DOHH2 (cell line): ENCODE measurements at regions not wholly inside any gene's neighbourhood (a gene's known extent, or its start where the extent isn't known, plus 50 kb on each side); places are given as distances from the start of the nearest gene placed in this dataset.

Source experiments
- H3F3A ChIP-seq: fragments of 200-600 bp; sonication (generic), shearing (Covaris generic); 2 replicates; pipeline ENCODE4 v1.6.0; 2016; ENCODE audit warnings: antibody characterized with exemption, mild to moderate bottlenecking; ENCODE audit not compliant: control insufficient read depth, insufficient read depth
- H3K27ac ChIP-seq: fragments of 200-600 bp; sonication (generic); 2 replicates; pipeline ENCODE4 v1.5.1; 2014; ENCODE audit warnings: low read depth, mild to moderate bottlenecking, low read length, moderate library complexity
- H3K27me3 ChIP-seq: fragments of 200-600 bp; sonication (generic); 2 replicates; pipeline ENCODE4 v1.6.1; 2014; ENCODE audit warnings: mild to moderate bottlenecking, low read length, mixed read lengths; ENCODE audit not compliant: control insufficient read depth
- H3K36me3 ChIP-seq: fragments of 200-600 bp; sonication (generic); 2 replicates; pipeline ENCODE4 v1.6.1; 2014; ENCODE audit warnings: mild to moderate bottlenecking, low read length, moderate library complexity, mixed read lengths; ENCODE audit not compliant: control insufficient read depth
- H3K4me1 ChIP-seq: fragments of 200-600 bp; sonication (generic); 2 replicates; pipeline ENCODE4 v1.6.1; 2014; ENCODE audit warnings: mild to moderate bottlenecking, low read length, mixed read lengths; ENCODE audit not compliant: control insufficient read depth
- H3K4me2 ChIP-seq: fragments of 200-600 bp; sonication (generic); 2 replicates; pipeline ENCODE4 v1.6.0; 2014; ENCODE audit warnings: mild to moderate bottlenecking, low read length, moderate library complexity
- H3K4me3 ChIP-seq: fragments of 200-600 bp; sonication (generic); 2 replicates; pipeline ENCODE4 v1.5.1; 2014; ENCODE audit warnings: mild to moderate bottlenecking, low read length, mixed read lengths
- H3K79me2 ChIP-seq: fragments of 200-600 bp; sonication (generic); 2 replicates; pipeline ENCODE4 v1.6.1; 2014; ENCODE audit warnings: mild to moderate bottlenecking, low read length, mixed read lengths; ENCODE audit not compliant: control insufficient read depth
- H3K9me2 ChIP-seq: fragments of 200-600 bp; sonication (generic); replicated peaks from 2 replicates; pipeline ENCODE4 v1.6.1; 2014; ENCODE audit warnings: mild to moderate bottlenecking, low read length, mixed read lengths; ENCODE audit not compliant: control insufficient read depth
- H3K9me3 ChIP-seq: fragments of 200-600 bp; sonication (generic); 2 replicates; pipeline ENCODE4 v1.6.1; 2014; ENCODE audit warnings: antibody characterized with exemption, low read length, mixed read lengths; ENCODE audit not compliant: control insufficient read depth, insufficient read depth
- H4K20me1 ChIP-seq: fragments of 200-600 bp; sonication (generic); 2 replicates; pipeline ENCODE4 v1.6.0; 2014; ENCODE audit warnings: low read depth, mild to moderate bottlenecking, antibody characterized with exemption, low read length, moderate library complexity; ENCODE audit not compliant: control insufficient read depth, insufficient read depth
- CTCF ChIP-seq: fragments of 200-600 bp; sonication (generic); IDR thresholded peaks from one replicate; pipeline ENCODE4 v1.5.1; 2014; ENCODE audit warnings: antibody characterized with exemption, mild to moderate bottlenecking, low read depth, low read length; ENCODE audit not compliant: poor library complexity, severe bottlenecking
- EZH2phosphoT487 ChIP-seq: fragments of 200-600 bp; sonication (generic); IDR thresholded peaks from 2 replicates; pipeline ENCODE4 v1.6.1; 2017; ENCODE audit warnings: borderline replicate concordance, mild to moderate bottlenecking, antibody characterized with exemption, low read length, moderate library complexity, mixed read lengths

- H3K9me2 ChIP-seq, result no peaks in the 10 kb centered on the region
- H3F3A ChIP-seq, result no peaks in the 10 kb centered on the region
- no peak overlapping the region for H3K27ac ChIP-seq
- TF ChIP-seq EZH2phosphoT487 (no peak), CTCF (peak; percentile 73)
- no peaks in the 10 kb centered on the region for H3K79me2 ChIP-seq
- H3K27me3 ChIP-seq, result peaks cover 2% of the 10 kb centered on the region; the same call in 1 of the 2 replicates
- H4K20me1 ChIP-seq, result no peaks in the 10 kb centered on the region
- H3K9me3 ChIP-seq, result no peaks in the 10 kb centered on the region
- no peaks in the 10 kb centered on the region for H3K36me3 ChIP-seq
- no peaks in the 10 kb centered on the region for H3K4me1 ChIP-seq
- H3K4me2 ChIP-seq, result no peak overlapping the region
- H3K4me3 ChIP-seq, result no peak overlapping the region
These were observed 384.4 kb downstream of the RAPGEF2 start for GRCh38 chr4:159487284-159487747.

- Histone ChIP-seq H3K4me1 (no peaks in the 10 kb centered on the region), H3K36me3 (no peaks in the 10 kb centered on the region), H3K9me3 (no peaks in the 10 kb centered on the region), H3K27ac (no peak overlapping the region), H3K79me2 (no peaks in the 10 kb centered on the region), H3F3A (no peaks in the 10 kb centered on the region), H3K4me2 (no peak overlapping the region), H3K4me3 (no peak overlapping the region), H3K9me2 (no peaks in the 10 kb centered on the region), H4K20me1 (no peaks in the 10 kb centered on the region), H3K27me3 (peaks cover 2% of the 10 kb centered on the region; the same call in 1 of the 2 replicates)
- TF ChIP-seq EZH2phosphoT487 (no peak), CTCF (no peak)
These were observed 386.8 kb downstream of the RAPGEF2 start for GRCh38 chr4:159489646-159490045.

GRCh38 chr4:159495515-159496236 is 392.8 kb downstream of the RAPGEF2 start:
- Histone ChIP-seq H3K4me3 (no peak overlapping the region), H3K27me3 (no peaks in the 10 kb centered on the region), H3K36me3 (no peaks in the 10 kb centered on the region), H4K20me1 (no peaks in the 10 kb centered on the region), H3F3A (no peaks in the 10 kb centered on the region), H3K4me2 (no peak overlapping the region), H3K79me2 (no peaks in the 10 kb centered on the region), H3K4me1 (no peaks in the 10 kb centered on the region), H3K27ac (no peak overlapping the region), H3K9me2 (no peaks in the 10 kb centered on the region), H3K9me3 (no peaks in the 10 kb centered on the region)
- TF ChIP-seq EZH2phosphoT487 (no peak), CTCF (no peak)
